Fibroblast of upper back skin (primary cell): ENCODE measurements at regions not wholly inside any gene's neighbourhood (a gene's known extent, or its start where the extent isn't known, plus 50 kb on each side); places are given as distances from the start of the nearest gene placed in this dataset.
"Not testable (repeated sequence)": the region's sequence is repeated elsewhere in the genome, so short reads cannot be mapped to it uniquely, and the experiment has no call there.

Experiments
- DNase-seq: peaks from one replicate; pipeline ENCODE4 v3.0.0-alpha.2; 2013

- not testable (repeated sequence) for DNase-seq
These were observed 93.7 kb upstream of the ALDH3B2 start for GRCh38 chr11:67768001-67768730.

- DNase-seq = not testable (repeated sequence)
These were observed 86.8 kb upstream of the ALDH3B2 start for GRCh38 chr11:67761211-67761610.

GRCh38 chr11:67759321-67759720 is 84.9 kb upstream of the ALDH3B2 start:
- DNase-seq = not testable (repeated sequence)

- not testable (repeated sequence) for DNase-seq
These were observed 84.0 kb upstream of the ALDH3B2 start for GRCh38 chr11:67758467-67758866.

GRCh38 chr11:67758009-67758408 is 83.6 kb upstream of the ALDH3B2 start:
- DNase-seq = not testable (repeated sequence)

- not testable (repeated sequence) for DNase-seq
These were observed 79.4 kb upstream of the ALDH3B2 start for GRCh38 chr11:67753820-67754219.

- DNase-seq = no peak
These were observed 70.8 kb upstream of the ALDH3B2 start for GRCh38 chr11:67745181-67745726.

- DNase-seq = not testable (repeated sequence)
These were observed 69.8 kb upstream of the ALDH3B2 start for GRCh38 chr11:67744231-67744630.

- DNase-seq = not testable (repeated sequence)
These were observed 63.8 kb upstream of the ALDH3B2 start for GRCh38 chr11:67738231-67738630.

GRCh38 chr11:67737562-67738080 is 63.2 kb upstream of the ALDH3B2 start:
- DNase-seq = not testable (repeated sequence)

GRCh38 chr11:67732045-67732787 is 57.8 kb upstream of the ALDH3B2 start:
- DNase-seq = peak; percentile 1

GRCh38 chr11:67731583-67731982 is 57.2 kb upstream of the ALDH3B2 start:
- no peak for DNase-seq

- peak; percentile 2 for DNase-seq
These were observed 53.7 kb upstream of the ALDH3B2 start for GRCh38 chr11:67728163-67728571.

- not testable (repeated sequence) for DNase-seq
These were observed 52.9 kb upstream of the ALDH3B2 start for GRCh38 chr11:67727066-67728040.
